Mesenchymal stem cell (in vitro differentiated cells and primary cell): ENCODE measurements at regions not wholly inside any gene's neighbourhood (a gene's known extent, or its start where the extent isn't known, plus 50 kb on each side); places are given as distances from the start of the nearest gene placed in this dataset.

Experiments used
- DNase-seq: peaks from one replicate; pipeline ENCODE4 v3.0.0-alpha.2; 2013
- H2AFZ ChIP-seq: one replicate; pipeline ENCODE4 v1.6.1; 2013; ENCODE audit warnings: low read depth, mild to moderate bottlenecking, control low read depth, inconsistent platforms, low read length, moderate library complexity
- H2AK5ac ChIP-seq: 2 replicates; pipeline ENCODE4 v1.6.1; 2013; ENCODE audit warnings: low read length, moderate library complexity, mild to moderate bottlenecking, inconsistent platforms; ENCODE audit not compliant: severe bottlenecking
- H2BK120ac ChIP-seq: one replicate; pipeline ENCODE4 v1.6.1; 2013; ENCODE audit warnings: low read depth, mild to moderate bottlenecking, inconsistent platforms, low read length, moderate library complexity
- H2BK12ac ChIP-seq, 2 experiments: one replicate each; pipeline ENCODE4 v1.6.1; 2013; ENCODE audit warnings: inconsistent platforms in 2 of 2, low read length in 2 of 2, mild to moderate bottlenecking in 2 of 2, moderate library complexity in 2 of 2, control low read depth in 1 of 2
- H2BK15ac ChIP-seq: one replicate; pipeline ENCODE4 v1.6.1; 2013; ENCODE audit warnings: mild to moderate bottlenecking, low read depth, inconsistent platforms; ENCODE audit not compliant: poor library complexity, severe bottlenecking
- H2BK5ac ChIP-seq: 2 replicates; pipeline ENCODE4 v1.6.1; 2013; ENCODE audit warnings: low read depth, mild to moderate bottlenecking, low read length, control low read depth, inconsistent platforms; ENCODE audit not compliant: poor library complexity, severe bottlenecking
- H3K14ac ChIP-seq, 2 experiments: one replicate each; pipeline ENCODE4 v1.6.1; 2013; ENCODE audit warnings: inconsistent platforms in 2 of 2, low read length in 2 of 2, control low read depth in 1 of 2, mild to moderate bottlenecking in 1 of 2, moderate library complexity in 1 of 2
- H3K18ac ChIP-seq, 2 experiments: one replicate each; pipeline ENCODE4 v1.6.1; 2013; ENCODE audit warnings: inconsistent platforms in 2 of 2, low read length in 2 of 2, control low read depth in 1 of 2, low read depth in 1 of 2, mild to moderate bottlenecking in 1 of 2
- H3K23ac ChIP-seq, 2 experiments: one replicate each; pipeline ENCODE4 v1.6.1; 2013; ENCODE audit warnings: inconsistent platforms in 2 of 2, low read length in 2 of 2, mild to moderate bottlenecking in 2 of 2, moderate library complexity in 2 of 2, control low read depth in 1 of 2
- H3K27ac ChIP-seq: 2 replicates; pipeline ENCODE4 v1.5.1; 2013; ENCODE audit warnings: mild to moderate bottlenecking, moderate library complexity, low read length, control low read depth, inconsistent platforms; ENCODE audit not compliant: poor library complexity, severe bottlenecking
- H3K27me3 ChIP-seq, 2 experiments: 2 replicates each; pipeline versions ENCODE4 v1.6.1 to v1.7.0; 2013; ENCODE audit warnings: low read length in 2 of 2, mild to moderate bottlenecking in 2 of 2, moderate library complexity in 2 of 2, control low read depth in 1 of 2, inconsistent platforms in 1 of 2; ENCODE audit not compliant: control insufficient read depth in 1 of 2, insufficient read depth in 1 of 2
- H3K36me3 ChIP-seq, 2 experiments: 2 replicates each; pipeline versions ENCODE4 v1.6.1 to v1.7.0; 2013; ENCODE audit warnings: low read length in 2 of 2, control low read depth in 1 of 2, inconsistent platforms in 1 of 2, low read depth in 1 of 2, mild to moderate bottlenecking in 1 of 2; ENCODE audit not compliant: insufficient read depth in 2 of 2, control insufficient read depth in 1 of 2
- H3K4ac ChIP-seq, 2 experiments: one replicate each; pipeline ENCODE4 v1.6.1; 2013; ENCODE audit warnings: inconsistent platforms in 2 of 2, low read length in 2 of 2, mild to moderate bottlenecking in 2 of 2, moderate library complexity in 2 of 2, control low read depth in 1 of 2, low read depth in 1 of 2
- H3K4me1 ChIP-seq: 2 replicates; pipeline ENCODE4 v1.6.1; 2013; ENCODE audit warnings: low read depth, low read length, control low read depth; ENCODE audit not compliant: control insufficient read depth, insufficient read depth
- H3K4me2 ChIP-seq: 2 replicates; pipeline ENCODE4 v1.6.1; 2013; ENCODE audit warnings: low read length, mild to moderate bottlenecking, inconsistent platforms; ENCODE audit not compliant: poor library complexity, severe bottlenecking
- H3K4me3 ChIP-seq, 2 experiments: 2 replicates each; pipeline versions ENCODE4 v1.5.1 to v1.7.0; 2013; ENCODE audit warnings: low read length in 2 of 2, mild to moderate bottlenecking in 2 of 2, control low read depth in 1 of 2, low read depth in 1 of 2; ENCODE audit not compliant: insufficient read depth in 1 of 2
- H3K79me1 ChIP-seq: replicated peaks from 2 replicates; pipeline ENCODE4 v1.6.1; 2013; ENCODE audit warnings: mild to moderate bottlenecking, control low read depth, low read length, inconsistent platforms; ENCODE audit not compliant: poor library complexity, severe bottlenecking
- H3K9ac ChIP-seq: 2 replicates; pipeline ENCODE4 v1.7.0; 2013; ENCODE audit warnings: mild to moderate bottlenecking, low read length, moderate library complexity
- H3K9me3 ChIP-seq: 2 replicates; pipeline ENCODE4 v1.7.0; 2013; ENCODE audit warnings: mild to moderate bottlenecking, low read length; ENCODE audit not compliant: control insufficient read depth
- H4K8ac ChIP-seq: one replicate; pipeline ENCODE4 v1.6.1; 2013; ENCODE audit warnings: inconsistent platforms, mild to moderate bottlenecking, low read length, moderate library complexity
- H4K91ac ChIP-seq: one replicate; pipeline ENCODE4 v1.6.1; 2013; ENCODE audit warnings: mild to moderate bottlenecking, low read length, inconsistent platforms
- WGBS: methylation state at CpG from one replicate; pipeline ENCODE4 v1.1.7; 2013; ENCODE audit warnings: mixed read lengths; 5-methylcytosine and 5-hydroxymethylcytosine counted together

DNA sequence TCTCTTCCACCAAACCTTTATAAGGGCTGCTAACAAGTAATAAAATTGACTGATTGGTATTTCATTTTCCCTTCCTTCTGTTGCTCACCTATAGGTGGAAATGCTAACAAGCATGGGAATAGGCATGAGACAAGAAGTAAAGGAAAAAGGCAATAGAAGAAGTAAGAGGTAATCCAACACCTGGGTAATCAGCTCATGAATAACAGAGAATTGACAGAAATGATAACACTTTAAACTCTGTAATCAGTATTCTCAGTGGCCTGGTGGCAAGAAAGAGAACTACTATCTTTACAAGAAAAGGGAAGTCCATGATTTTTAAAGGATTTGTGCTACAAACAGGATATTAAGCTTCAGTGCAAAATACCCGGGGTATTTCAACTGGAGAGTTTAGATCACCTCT, 737.8 kb downstream of the RERGL start:
- Histone ChIP-seq H2BK5ac (no peak overlapping the region), H3K14ac (no peak overlapping the region), H3K4me1 (no peaks in the 10 kb centered on the region), H2AK5ac (no peak overlapping the region), H3K23ac (no peak overlapping the region), H4K8ac (no peak overlapping the region), H3K4me2 (no peak overlapping the region), H3K18ac (no peak overlapping the region), H3K4me3 (no peak overlapping the region), H3K9ac (no peak overlapping the region), H2BK15ac (no peak overlapping the region), H3K27ac (no peak overlapping the region), H3K9me3 (no peaks in the 10 kb centered on the region), H3K27me3 (no peaks in the 10 kb centered on the region), H2BK120ac (no peak overlapping the region), H2AFZ (no peak overlapping the region), H2BK12ac (no peak overlapping the region), H3K4ac (no peak overlapping the region), H3K36me3 (no peaks in the 10 kb centered on the region), H4K91ac (no peak overlapping the region), H3K79me1 (no peaks in the 10 kb centered on the region)
- no peak for DNase-seq
- no CpG with 5 or more reads among the region's 1 CpG for WGBS

DNA sequence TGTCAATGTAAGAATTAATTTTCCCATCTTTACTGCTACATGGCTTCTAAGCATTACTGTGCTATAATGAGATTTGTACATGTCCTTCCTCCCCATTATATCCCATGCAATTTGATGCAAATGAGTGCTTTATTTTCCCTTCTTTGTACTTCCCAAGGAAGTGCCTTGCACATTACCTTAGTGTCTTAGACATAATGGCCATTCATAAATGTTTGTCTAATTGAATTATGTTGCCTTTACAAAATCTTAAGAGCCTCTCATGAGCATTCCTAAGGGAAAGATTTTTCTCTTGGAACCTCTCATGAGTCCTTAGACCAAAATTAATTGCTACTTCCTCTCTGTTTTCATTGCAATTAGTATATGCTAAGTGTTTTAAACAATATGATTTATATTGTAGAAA, 741.7 kb downstream of the RERGL start:
- Histone ChIP-seq H3K27ac (no peak overlapping the region), H4K91ac (no peak overlapping the region), H2AK5ac (no peak overlapping the region), H2AFZ (no peak overlapping the region), H3K4me2 (no peak overlapping the region), H3K36me3 (no peaks in the 10 kb centered on the region), H3K9me3 (peaks cover 6% of the 10 kb centered on the region), H3K14ac (no peak overlapping the region), H2BK15ac (no peak overlapping the region), H3K79me1 (no peaks in the 10 kb centered on the region), H3K23ac (no peak overlapping the region), H3K9ac (no peak overlapping the region), H4K8ac (no peak overlapping the region), H2BK120ac (no peak overlapping the region), H3K4me1 (no peaks in the 10 kb centered on the region), H3K27me3 (no peaks in the 10 kb centered on the region), H3K4me3 (no peak overlapping the region), H2BK12ac (no peak overlapping the region), H3K4ac (no peak overlapping the region), H3K18ac (no peak overlapping the region), H2BK5ac (no peak overlapping the region)
- DNase-seq = no peak

DNA sequence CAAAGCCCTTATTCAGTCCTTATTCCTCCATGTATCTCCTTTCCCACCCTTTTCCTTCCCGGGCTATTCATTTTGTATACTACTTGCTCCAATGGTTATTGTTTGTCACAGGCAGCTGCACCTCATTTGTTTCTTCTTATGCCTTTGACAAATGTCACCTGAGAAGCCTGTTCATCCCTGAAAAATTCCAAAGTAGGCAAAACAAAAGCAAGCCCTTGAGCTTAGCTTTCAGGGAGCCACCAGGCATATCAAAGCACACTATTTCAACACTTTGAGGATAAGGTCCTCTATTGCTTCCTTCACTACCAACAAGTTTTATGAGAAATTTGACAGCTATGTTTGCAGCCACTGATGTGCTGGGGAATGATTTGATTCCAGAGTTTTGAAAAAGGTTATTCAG, 738.7 kb upstream of the LMO3 start:
- H2BK15ac ChIP-seq = no peak overlapping the region

DNA sequence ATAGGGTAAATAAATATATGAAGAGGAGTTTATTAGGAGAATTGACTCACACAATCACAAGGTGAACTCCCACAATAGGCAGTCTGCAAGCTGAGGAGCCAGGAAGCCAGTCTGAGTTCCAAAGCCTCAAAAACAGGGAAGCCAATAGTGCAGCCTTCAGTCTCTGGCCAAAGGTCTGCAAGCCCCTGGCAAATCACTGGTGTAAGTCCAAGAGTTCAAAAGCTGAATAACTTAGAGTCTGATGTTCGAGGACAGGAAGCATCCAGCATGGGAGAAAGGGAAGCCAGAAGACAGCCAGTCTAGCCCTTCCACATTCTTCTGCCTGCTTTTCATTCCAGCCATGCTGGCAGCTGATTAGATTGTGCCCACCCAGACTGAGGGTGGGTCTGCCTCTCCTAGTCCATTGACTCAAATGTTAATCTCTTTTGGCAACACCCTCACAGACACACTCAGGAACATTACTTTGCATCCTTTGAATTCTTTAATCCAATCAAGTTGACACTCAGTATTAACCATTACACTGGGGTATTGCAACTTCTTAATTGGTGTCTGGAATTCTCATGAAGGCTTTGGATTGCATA, 736.5 kb upstream of the LMO3 start:
- Histone ChIP-seq H2BK12ac (no peak overlapping the region), H3K14ac (no peak overlapping the region), H2BK120ac (no peak overlapping the region), H3K4me2 (no peak overlapping the region), H2BK5ac (no peak overlapping the region), H3K4me1 (no peaks in the 10 kb centered on the region), H3K9me3 (peaks cover 10% of the 10 kb centered on the region), H2AFZ (no peak overlapping the region), H4K8ac (no peak overlapping the region), H2BK15ac (no peak overlapping the region), H3K18ac (no peak overlapping the region), H3K79me1 (no peaks in the 10 kb centered on the region), H3K4ac (no peak overlapping the region), H4K91ac (no peak overlapping the region), H2AK5ac (no peak overlapping the region), H3K9ac (no peak overlapping the region), H3K27ac (no peak overlapping the region), H3K27me3 (no peaks in the 10 kb centered on the region), H3K36me3 (no peaks in the 10 kb centered on the region), H3K23ac (no peak overlapping the region), H3K4me3 (no peak overlapping the region)
- 37% methylated on average over 1 of the region's 1 CpG for WGBS
- no peak for DNase-seq

More for the DNA sequence above, 738.7 kb upstream of the LMO3 start:
- no peak overlapping the region for H2BK12ac ChIP-seq
- H3K4me3 ChIP-seq = no peak overlapping the region
- H3K27me3 ChIP-seq = no peaks in the 10 kb centered on the region
- H2AK5ac ChIP-seq = no peak overlapping the region
- H3K27ac ChIP-seq = no peak overlapping the region
- no peak overlapping the region for H3K9ac ChIP-seq
- H3K14ac ChIP-seq = no peak overlapping the region
- no peak overlapping the region for H4K8ac ChIP-seq
- no peak overlapping the region for H3K4me2 ChIP-seq
- no peaks in the 10 kb centered on the region for H3K36me3 ChIP-seq
- no peak overlapping the region for H2AFZ ChIP-seq
- H2BK5ac ChIP-seq = no peak overlapping the region
- WGBS = 91% methylated on average over 1 of the region's 1 CpG
- H3K4me1 ChIP-seq = no peaks in the 10 kb centered on the region
- no peak overlapping the region for H3K18ac ChIP-seq
- DNase-seq = no peak
- no peak overlapping the region for H2BK120ac ChIP-seq
- H3K4ac ChIP-seq = no peak overlapping the region
- H3K9me3 ChIP-seq = peaks cover 10% of the 10 kb centered on the region
- H3K23ac ChIP-seq = no peak overlapping the region
- H4K91ac ChIP-seq = no peak overlapping the region
- H3K79me1 ChIP-seq = no peaks in the 10 kb centered on the region
